Neural cell (in vitro differentiated cells): ENCODE measurements at regions not wholly inside any gene's neighbourhood (a gene's known extent, or its start where the extent isn't known, plus 50 kb on each side); places are given as distances from the start of the nearest gene placed in this dataset.

ENCODE experiments used
- H2AFZ ChIP-seq: fragments of 200-600, 300-800 bp; sonication (generic), shearing (Covaris generic); 2 replicates; pipeline ENCODE4 v1.6.0; 2014; ENCODE audit warnings: low read depth, mild to moderate bottlenecking, antibody characterized with exemption, low read length, moderate library complexity
- H3F3A ChIP-seq: fragments of 200-600 bp; shearing (Covaris generic); 2 replicates; pipeline ENCODE4 v1.6.1; 2016; ENCODE audit warnings: mild to moderate bottlenecking, moderate library complexity, mixed read lengths, antibody characterized with exemption, low read length; ENCODE audit not compliant: insufficient read depth, poor library complexity, severe bottlenecking
- H3K27ac ChIP-seq: fragments of 200-600, 300-800 bp; sonication (generic), shearing (Covaris generic); 2 replicates; pipeline ENCODE4 v1.5.1; 2014; ENCODE audit warnings: mild to moderate bottlenecking, low read length, moderate library complexity
- H3K27me3 ChIP-seq: fragments of 300-800, 200-600 bp; sonication (generic), shearing (Covaris generic); 2 replicates; pipeline ENCODE4 v1.6.0; 2014; ENCODE audit warnings: mild to moderate bottlenecking, low read depth, low read length, moderate library complexity; ENCODE audit not compliant: insufficient read depth
- H3K36me3 ChIP-seq: fragments of 300-800, 200-600 bp; sonication (generic), shearing (Covaris generic); 2 replicates; pipeline ENCODE4 v1.5.1; 2014; ENCODE audit warnings: mild to moderate bottlenecking, antibody characterized with exemption, low read length, moderate library complexity; ENCODE audit not compliant: insufficient read depth
- H3K4me2 ChIP-seq: fragments of 300-800, 200-600 bp; sonication (generic), shearing (Covaris generic); 2 replicates; pipeline ENCODE4 v1.6.0; 2014; ENCODE audit warnings: mild to moderate bottlenecking, low read length
- H3K4me3 ChIP-seq: fragments of 300-800, 200-600 bp; sonication (generic), shearing (Covaris generic); 2 replicates; pipeline ENCODE4 v1.5.1; 2014; ENCODE audit warnings: mild to moderate bottlenecking, low read length, moderate library complexity
- H3K79me2 ChIP-seq: fragments of 200-600 bp; shearing (Covaris generic); replicated peaks from 2 replicates; pipeline ENCODE4 v1.6.0; 2014; ENCODE audit warnings: mild to moderate bottlenecking, low read length, moderate library complexity; ENCODE audit not compliant: insufficient read depth
- H3K9ac ChIP-seq: fragments of 300-800, 200-600 bp; sonication (generic), shearing (Covaris generic); 2 replicates; pipeline ENCODE4 v1.6.1; 2016; ENCODE audit warnings: mild to moderate bottlenecking, low read length, mixed read lengths
- H3K9me2 ChIP-seq: fragments of 200-600 bp; shearing (Covaris generic); 2 replicates; pipeline ENCODE4 v1.6.1; 2016; ENCODE audit warnings: mild to moderate bottlenecking, low read length, mixed read lengths; ENCODE audit not compliant: insufficient read depth
- H3K9me3 ChIP-seq: fragments of 200-600, 300-800 bp; sonication (generic), shearing (Covaris generic); 2 replicates; pipeline ENCODE4 v1.6.1; 2016; ENCODE audit warnings: mild to moderate bottlenecking, mixed run types, low read length, moderate library complexity, mixed read lengths
- H4K20me1 ChIP-seq: fragments of 200-600 bp; shearing (Covaris generic); 2 replicates; pipeline ENCODE4 v1.6.1; 2016; ENCODE audit warnings: mild to moderate bottlenecking, mixed run types; ENCODE audit not compliant: insufficient read depth
- EP300 ChIP-seq: fragments of 450-650 bp; conservative IDR thresholded peaks from 2 replicates; pipeline ENCODE4 v1.6.1; 2014; ENCODE audit warnings: antibody characterized with exemption, mild to moderate bottlenecking, moderate library complexity; ENCODE audit not compliant: poor library complexity, severe bottlenecking
- EZH2 ChIP-seq: fragments of 200-600, 300-800 bp; shearing (Covaris generic), sonication (generic); IDR thresholded peaks from 2 replicates; pipeline ENCODE4 v1.6.1; 2014; ENCODE audit warnings: antibody characterized with exemption, low read length, borderline replicate concordance, mild to moderate bottlenecking; ENCODE audit not compliant: insufficient read depth, poor library complexity, severe bottlenecking
- MXI1 ChIP-seq: fragments of 450-650 bp; conservative IDR thresholded peaks from 2 replicates; pipeline ENCODE4 v1.6.1; 2014; ENCODE audit warnings: antibody characterized with exemption, mild to moderate bottlenecking; ENCODE audit not compliant: poor library complexity, severe bottlenecking
- POLR2AphosphoS5 ChIP-seq: IDR thresholded peaks from 2 replicates; pipeline ENCODE4 v1.6.1; 2012
- RAD21 ChIP-seq: fragments of 450-650 bp; conservative IDR thresholded peaks from 2 replicates; pipeline ENCODE4 v1.6.1; 2014; ENCODE audit warnings: antibody characterized with exemption, mild to moderate bottlenecking, moderate library complexity
- REST ChIP-seq: IDR thresholded peaks from 2 replicates; pipeline ENCODE4 v1.6.1; 2012; ENCODE audit warnings: borderline replicate concordance
- SMC3 ChIP-seq: fragments of 450-650 bp; conservative IDR thresholded peaks from 2 replicates; pipeline ENCODE4 v1.6.1; 2014; ENCODE audit warnings: antibody characterized with exemption, mild to moderate bottlenecking, moderate library complexity; ENCODE audit not compliant: poor library complexity
- TAF1 ChIP-seq: IDR thresholded peaks from 2 replicates; pipeline ENCODE4 v1.6.1; 2012; ENCODE audit warnings: low read depth
- TF ChIP-seq, protein P1 (sequence below): fragments of 450-650 bp; IDR thresholded peaks from 2 replicates; pipeline ENCODE4 v1.5.1; 2014; ENCODE audit warnings: antibody characterized with exemption, mild to moderate bottlenecking, moderate library complexity; ENCODE audit not compliant: poor library complexity, severe bottlenecking

DNA sequence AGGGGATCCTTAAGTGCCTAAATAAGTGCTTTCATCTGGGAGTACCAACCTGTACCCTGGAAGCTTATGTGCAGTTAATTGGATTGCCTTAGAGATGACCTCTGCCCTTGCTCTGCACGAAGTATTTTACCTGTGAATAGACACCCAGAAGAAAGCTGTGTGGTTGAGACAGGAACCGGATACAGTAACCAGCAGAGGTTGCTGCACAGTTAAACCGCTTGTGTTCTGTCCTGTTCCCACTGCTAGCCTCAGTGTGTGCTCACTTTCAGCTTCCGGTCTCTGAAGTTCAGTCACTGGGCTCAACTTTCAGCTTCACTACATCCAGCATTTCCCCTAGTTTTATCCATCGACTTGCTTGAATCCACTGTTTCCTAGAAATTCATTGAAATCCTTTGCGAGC, 185.3 kb downstream of the FAM170A start:
- no peak overlapping the region for H3K27ac ChIP-seq
- no peaks in the 10 kb centered on the region for H3K27me3 ChIP-seq
- no peaks in the 10 kb centered on the region for H3K79me2 ChIP-seq
- H3K9me3 ChIP-seq, result no peaks in the 10 kb centered on the region
- no peak overlapping the region for H3K4me2 ChIP-seq
- no peak overlapping the region for H3K9ac ChIP-seq
- TF ChIP-seq MXI1, result no peak
- TF ChIP-seq, protein P1, sequence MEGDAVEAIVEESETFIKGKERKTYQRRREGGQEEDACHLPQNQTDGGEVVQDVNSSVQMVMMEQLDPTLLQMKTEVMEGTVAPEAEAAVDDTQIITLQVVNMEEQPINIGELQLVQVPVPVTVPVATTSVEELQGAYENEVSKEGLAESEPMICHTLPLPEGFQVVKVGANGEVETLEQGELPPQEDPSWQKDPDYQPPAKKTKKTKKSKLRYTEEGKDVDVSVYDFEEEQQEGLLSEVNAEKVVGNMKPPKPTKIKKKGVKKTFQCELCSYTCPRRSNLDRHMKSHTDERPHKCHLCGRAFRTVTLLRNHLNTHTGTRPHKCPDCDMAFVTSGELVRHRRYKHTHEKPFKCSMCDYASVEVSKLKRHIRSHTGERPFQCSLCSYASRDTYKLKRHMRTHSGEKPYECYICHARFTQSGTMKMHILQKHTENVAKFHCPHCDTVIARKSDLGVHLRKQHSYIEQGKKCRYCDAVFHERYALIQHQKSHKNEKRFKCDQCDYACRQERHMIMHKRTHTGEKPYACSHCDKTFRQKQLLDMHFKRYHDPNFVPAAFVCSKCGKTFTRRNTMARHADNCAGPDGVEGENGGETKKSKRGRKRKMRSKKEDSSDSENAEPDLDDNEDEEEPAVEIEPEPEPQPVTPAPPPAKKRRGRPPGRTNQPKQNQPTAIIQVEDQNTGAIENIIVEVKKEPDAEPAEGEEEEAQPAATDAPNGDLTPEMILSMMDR, result no peak
- no peak for TF ChIP-seq SMC3
- TF ChIP-seq RAD21, result no peak
- TF ChIP-seq TAF1, result no peak
- no peak for TF ChIP-seq REST
- TF ChIP-seq EP300, result no peak
- no peak for TF ChIP-seq EZH2
- no peak for TF ChIP-seq POLR2AphosphoS5
- no peak overlapping the region for H2AFZ ChIP-seq
- no peaks in the 10 kb centered on the region for H4K20me1 ChIP-seq
- H3K4me3 ChIP-seq, result no peak overlapping the region
- no peaks in the 10 kb centered on the region for H3K9me2 ChIP-seq
- no peaks in the 10 kb centered on the region for H3F3A ChIP-seq
- no peaks in the 10 kb centered on the region for H3K36me3 ChIP-seq

DNA sequence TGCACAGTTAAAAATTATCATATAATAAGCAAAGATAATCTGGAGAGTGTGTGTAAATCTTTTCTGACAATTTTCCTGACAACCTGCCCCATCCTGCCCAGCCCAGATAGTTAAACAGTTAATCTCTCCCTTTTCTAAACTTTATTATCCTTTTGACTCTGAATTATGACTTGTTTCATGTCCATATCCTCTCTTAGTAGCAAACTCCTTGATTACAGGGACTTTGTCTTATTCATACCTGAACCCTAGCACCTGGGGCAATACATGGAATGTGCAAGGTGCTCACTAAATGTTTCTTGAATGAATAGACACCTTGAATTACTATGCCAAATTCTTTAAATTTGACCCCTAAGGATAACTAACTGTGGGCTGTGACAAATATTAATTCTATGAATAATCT, 186.7 kb downstream of the FAM170A start:
- no peak overlapping the region for H3K27ac ChIP-seq
- H3K79me2 ChIP-seq, result no peaks in the 10 kb centered on the region
- H3K4me2 ChIP-seq, result no peak overlapping the region
- H2AFZ ChIP-seq, result no peak overlapping the region
- H3K4me3 ChIP-seq, result no peak overlapping the region
- H3K9ac ChIP-seq, result no peak overlapping the region
- H3K9me3 ChIP-seq, result no peaks in the 10 kb centered on the region
- no peaks in the 10 kb centered on the region for H3K27me3 ChIP-seq
- TF ChIP-seq SMC3 (no peak), TAF1 (no peak), REST (no peak), MXI1 (no peak), EZH2 (no peak), POLR2AphosphoS5 (no peak), RAD21 (no peak), EP300 (no peak)
- TF ChIP-seq, protein P1, result no peak
- no peaks in the 10 kb centered on the region for H4K20me1 ChIP-seq
- H3K36me3 ChIP-seq, result no peaks in the 10 kb centered on the region
- no peaks in the 10 kb centered on the region for H3F3A ChIP-seq
- H3K9me2 ChIP-seq, result no peaks in the 10 kb centered on the region
